SK-N-SH (cell line): ENCODE measurements at regions not wholly inside any gene's neighbourhood (a gene's known extent, or its start where the extent isn't known, plus 50 kb on each side); places are given as distances from the start of the nearest gene placed in this dataset.

Source experiments
- ELF1 ChIP-seq: IDR thresholded peaks from 2 replicates; pipeline ENCODE4 v1.4.0; 2012
- EP300 ChIP-seq, 2 experiments: IDR thresholded peaks; 2 replicates each; pipeline versions ENCODE4 v1.4.0 to v1.6.1; 2012; ENCODE audit warnings: borderline replicate concordance in 1 of 2, low read depth in 1 of 2, low read length in 1 of 2
- EZH2phosphoT487 ChIP-seq: fragments of 200-600 bp; sonication (generic); IDR thresholded peaks from 2 replicates; pipeline ENCODE4 v1.6.1; 2017; ENCODE audit warnings: low read depth, mixed run types, mild to moderate bottlenecking, antibody characterized with exemption, moderate library complexity, borderline replicate concordance
- GATA2 ChIP-seq: sonication (generic); formaldehyde crosslinking; IDR thresholded peaks from 2 replicates; pipeline ENCODE4 v1.5.0; 2020; ENCODE audit warnings: mild to moderate bottlenecking, missing genetic modification reagents
- POLR2AphosphoS5 ChIP-seq: IDR thresholded peaks from 2 replicates; pipeline ENCODE4 v1.6.1; 2012; ENCODE audit warnings: low read depth, low read length
- RAD21 ChIP-seq: IDR thresholded peaks from 2 replicates; pipeline ENCODE4 v1.6.1; 2012; ENCODE audit warnings: mild to moderate bottlenecking, low read length
- RCOR1 ChIP-seq: fragments of 150-350 bp; IDR thresholded peaks from 2 replicates; pipeline ENCODE4 v1.6.1; 2017; ENCODE audit warnings: antibody characterized with exemption, low read length
- SIN3A ChIP-seq: IDR thresholded peaks from 2 replicates; pipeline ENCODE4 v1.6.1; 2012; ENCODE audit warnings: low read depth, mild to moderate bottlenecking, low read length, moderate library complexity, borderline replicate concordance
- YY1 ChIP-seq: IDR thresholded peaks from 2 replicates; pipeline ENCODE4 v1.4.0; 2012; ENCODE audit warnings: low read depth, mild to moderate bottlenecking
- TF ChIP-seq, protein P1 (sequence below): fragments of 200-600 bp; sonication (generic); IDR thresholded peaks from 2 replicates; pipeline ENCODE4 v1.6.1; 2017; ENCODE audit warnings: antibody characterized with exemption, mild to moderate bottlenecking, moderate library complexity
- TF ChIP-seq, protein P2 (sequence below): IDR thresholded peaks from 2 replicates; pipeline ENCODE4 v1.4.0; 2012; ENCODE audit warnings: low read depth
- TF ChIP-seq, protein P3 (sequence below): IDR thresholded peaks from 2 replicates; pipeline ENCODE4 v1.4.0; 2012; ENCODE audit warnings: low read depth, borderline replicate concordance
- TF ChIP-seq, protein P4 (sequence below): IDR thresholded peaks from 2 replicates; pipeline ENCODE4 v1.6.1; 2012; ENCODE audit warnings: mild to moderate bottlenecking, low read depth, low read length, moderate library complexity

DNA sequence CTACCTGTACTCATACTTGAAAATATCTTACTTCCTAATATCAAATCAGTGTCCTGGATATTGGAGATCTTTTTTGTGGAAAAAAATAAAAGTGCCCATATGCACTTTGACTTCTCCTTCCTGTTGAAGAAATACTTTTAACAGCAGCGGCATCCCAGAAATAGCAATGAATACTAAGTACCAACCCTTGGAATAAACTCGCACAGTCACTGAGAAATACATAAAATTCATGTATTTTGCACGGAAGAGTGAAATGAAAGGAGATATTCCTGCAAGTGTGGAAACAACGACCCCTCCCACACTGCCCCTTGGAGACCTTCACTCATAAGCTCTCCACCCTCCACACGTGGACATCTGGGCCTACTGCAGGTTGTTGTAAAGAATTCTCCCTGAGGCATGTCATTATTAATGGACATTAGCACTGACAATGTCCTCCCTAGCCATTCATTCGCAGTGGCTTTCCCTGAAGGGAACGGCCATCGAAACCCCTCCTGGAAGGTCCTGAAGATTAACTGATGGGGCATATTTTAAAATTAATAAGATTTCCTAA lies 407.6 kb upstream of the PFKP start:
- TF ChIP-seq, protein P1, sequence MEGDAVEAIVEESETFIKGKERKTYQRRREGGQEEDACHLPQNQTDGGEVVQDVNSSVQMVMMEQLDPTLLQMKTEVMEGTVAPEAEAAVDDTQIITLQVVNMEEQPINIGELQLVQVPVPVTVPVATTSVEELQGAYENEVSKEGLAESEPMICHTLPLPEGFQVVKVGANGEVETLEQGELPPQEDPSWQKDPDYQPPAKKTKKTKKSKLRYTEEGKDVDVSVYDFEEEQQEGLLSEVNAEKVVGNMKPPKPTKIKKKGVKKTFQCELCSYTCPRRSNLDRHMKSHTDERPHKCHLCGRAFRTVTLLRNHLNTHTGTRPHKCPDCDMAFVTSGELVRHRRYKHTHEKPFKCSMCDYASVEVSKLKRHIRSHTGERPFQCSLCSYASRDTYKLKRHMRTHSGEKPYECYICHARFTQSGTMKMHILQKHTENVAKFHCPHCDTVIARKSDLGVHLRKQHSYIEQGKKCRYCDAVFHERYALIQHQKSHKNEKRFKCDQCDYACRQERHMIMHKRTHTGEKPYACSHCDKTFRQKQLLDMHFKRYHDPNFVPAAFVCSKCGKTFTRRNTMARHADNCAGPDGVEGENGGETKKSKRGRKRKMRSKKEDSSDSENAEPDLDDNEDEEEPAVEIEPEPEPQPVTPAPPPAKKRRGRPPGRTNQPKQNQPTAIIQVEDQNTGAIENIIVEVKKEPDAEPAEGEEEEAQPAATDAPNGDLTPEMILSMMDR = no peak
- TF ChIP-seq RCOR1 = no peak
- TF ChIP-seq GATA2 (CRISPR knock-in tag) = no peak
- TF ChIP-seq, protein P2, sequence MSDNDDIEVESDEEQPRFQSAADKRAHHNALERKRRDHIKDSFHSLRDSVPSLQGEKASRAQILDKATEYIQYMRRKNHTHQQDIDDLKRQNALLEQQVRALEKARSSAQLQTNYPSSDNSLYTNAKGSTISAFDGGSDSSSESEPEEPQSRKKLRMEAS = no peak
- no peak for TF ChIP-seq ELF1
- TF ChIP-seq, protein P3, sequence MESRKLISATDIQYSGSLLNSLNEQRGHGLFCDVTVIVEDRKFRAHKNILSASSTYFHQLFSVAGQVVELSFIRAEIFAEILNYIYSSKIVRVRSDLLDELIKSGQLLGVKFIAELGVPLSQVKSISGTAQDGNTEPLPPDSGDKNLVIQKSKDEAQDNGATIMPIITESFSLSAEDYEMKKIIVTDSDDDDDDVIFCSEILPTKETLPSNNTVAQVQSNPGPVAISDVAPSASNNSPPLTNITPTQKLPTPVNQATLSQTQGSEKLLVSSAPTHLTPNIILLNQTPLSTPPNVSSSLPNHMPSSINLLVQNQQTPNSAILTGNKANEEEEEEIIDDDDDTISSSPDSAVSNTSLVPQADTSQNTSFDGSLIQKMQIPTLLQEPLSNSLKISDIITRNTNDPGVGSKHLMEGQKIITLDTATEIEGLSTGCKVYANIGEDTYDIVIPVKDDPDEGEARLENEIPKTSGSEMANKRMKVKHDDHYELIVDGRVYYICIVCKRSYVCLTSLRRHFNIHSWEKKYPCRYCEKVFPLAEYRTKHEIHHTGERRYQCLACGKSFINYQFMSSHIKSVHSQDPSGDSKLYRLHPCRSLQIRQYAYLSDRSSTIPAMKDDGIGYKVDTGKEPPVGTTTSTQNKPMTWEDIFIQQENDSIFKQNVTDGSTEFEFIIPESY = no peak
- no peak for TF ChIP-seq EP300 (IDR thresholded peaks at IDR 0.05; ENCODE audit: borderline replicate concordance in 1 of 2, low read depth in 1 of 2, low read length in 1 of 2)
- TF ChIP-seq POLR2AphosphoS5 = no peak
- TF ChIP-seq YY1 = no peak
- TF ChIP-seq, protein P4, sequence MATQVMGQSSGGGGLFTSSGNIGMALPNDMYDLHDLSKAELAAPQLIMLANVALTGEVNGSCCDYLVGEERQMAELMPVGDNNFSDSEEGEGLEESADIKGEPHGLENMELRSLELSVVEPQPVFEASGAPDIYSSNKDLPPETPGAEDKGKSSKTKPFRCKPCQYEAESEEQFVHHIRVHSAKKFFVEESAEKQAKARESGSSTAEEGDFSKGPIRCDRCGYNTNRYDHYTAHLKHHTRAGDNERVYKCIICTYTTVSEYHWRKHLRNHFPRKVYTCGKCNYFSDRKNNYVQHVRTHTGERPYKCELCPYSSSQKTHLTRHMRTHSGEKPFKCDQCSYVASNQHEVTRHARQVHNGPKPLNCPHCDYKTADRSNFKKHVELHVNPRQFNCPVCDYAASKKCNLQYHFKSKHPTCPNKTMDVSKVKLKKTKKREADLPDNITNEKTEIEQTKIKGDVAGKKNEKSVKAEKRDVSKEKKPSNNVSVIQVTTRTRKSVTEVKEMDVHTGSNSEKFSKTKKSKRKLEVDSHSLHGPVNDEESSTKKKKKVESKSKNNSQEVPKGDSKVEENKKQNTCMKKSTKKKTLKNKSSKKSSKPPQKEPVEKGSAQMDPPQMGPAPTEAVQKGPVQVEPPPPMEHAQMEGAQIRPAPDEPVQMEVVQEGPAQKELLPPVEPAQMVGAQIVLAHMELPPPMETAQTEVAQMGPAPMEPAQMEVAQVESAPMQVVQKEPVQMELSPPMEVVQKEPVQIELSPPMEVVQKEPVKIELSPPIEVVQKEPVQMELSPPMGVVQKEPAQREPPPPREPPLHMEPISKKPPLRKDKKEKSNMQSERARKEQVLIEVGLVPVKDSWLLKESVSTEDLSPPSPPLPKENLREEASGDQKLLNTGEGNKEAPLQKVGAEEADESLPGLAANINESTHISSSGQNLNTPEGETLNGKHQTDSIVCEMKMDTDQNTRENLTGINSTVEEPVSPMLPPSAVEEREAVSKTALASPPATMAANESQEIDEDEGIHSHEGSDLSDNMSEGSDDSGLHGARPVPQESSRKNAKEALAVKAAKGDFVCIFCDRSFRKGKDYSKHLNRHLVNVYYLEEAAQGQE = no peak
- TF ChIP-seq EZH2phosphoT487 = no peak
- no peak for TF ChIP-seq SIN3A
- no peak for TF ChIP-seq RAD21
